ENCODE measurements at regions not wholly inside any gene's neighbourhood (a gene's known extent, or its start where the extent isn't known, plus 50 kb on each side); places are given as distances from the start of the nearest gene placed in this dataset.

GRCh38 chr3:66910266-66911055 lies 87.6 kb upstream of the KBTBD8 start:
- no peak overlapping the region for H3K4me3 ChIP-seq
- TF ChIP-seq CTCF (IDR thresholded peaks at IDR 0.05) (no peak), EZH2 (IDR thresholded peaks at IDR 0.05) (no peak), EZH2phosphoT487 (IDR thresholded peaks at IDR 0.05) (no peak)
- Mint-ChIP-seq H3K27ac (no peak overlapping the region), H3K9me3 (peaks cover 31% of the 10 kb centered on the region), H3K36me3 (peaks cover 2% of the 10 kb centered on the region), H3K27me3 (ENCODE audit: insufficient read depth, low read depth) (no peaks in the 10 kb centered on the region), H3K4me1 (peaks cover 8% of the 10 kb centered on the region), H3K4me3 (no peak overlapping the region)
- H3F3A ChIP-seq (ENCODE audit: low read depth), result no peaks in the 10 kb centered on the region
- H3K27me3 ChIP-seq, result no peaks in the 10 kb centered on the region
- no peaks in the 10 kb centered on the region for H4K20me1 ChIP-seq (ENCODE audit: low read depth)
- H3K4me1 ChIP-seq, result no peaks in the 10 kb centered on the region
- H3K4me2 ChIP-seq, result no peak overlapping the region
- H3K9me3 ChIP-seq (ENCODE audit: low read depth), result peaks cover 6% of the 10 kb centered on the region
- H3K27ac ChIP-seq, result no peak overlapping the region
- DNase-seq (ENCODE audit: low spot score), result no peak
- H3K36me3 ChIP-seq, result peaks cover 4% of the 10 kb centered on the region
- H2AFZ ChIP-seq (replicated peaks), result no peak overlapping the region
- no peaks in the 10 kb centered on the region for H3K79me2 ChIP-seq (ENCODE audit: low read depth)
- H3K9ac ChIP-seq, result no peak overlapping the region

GRCh38 chr3:66912306-66912705 lies 85.8 kb upstream of the KBTBD8 start:
- no peak overlapping the region for H3K4me3 ChIP-seq
- Mint-ChIP-seq H3K36me3 (peaks cover 2% of the 10 kb centered on the region), H3K9me3 (peaks cover 36% of the 10 kb centered on the region)

GRCh38 chr3:66922058-66922457 lies 76.0 kb upstream of the KBTBD8 start:
- Mint-ChIP-seq H3K9me3 (peaks cover 4% of the 10 kb centered on the region), H3K27ac (no peak overlapping the region), H3K27me3 (ENCODE audit: insufficient read depth, low read depth) (no peaks in the 10 kb centered on the region), H3K36me3 (no peaks in the 10 kb centered on the region), H3K4me1 (peaks cover 6% of the 10 kb centered on the region), H3K4me3 (no peak overlapping the region)
- H4K20me1 ChIP-seq (ENCODE audit: low read depth), result no peaks in the 10 kb centered on the region
- H3K36me3 ChIP-seq, result no peaks in the 10 kb centered on the region
- H3K4me1 ChIP-seq, result peaks cover 12% of the 10 kb centered on the region
- no peaks in the 10 kb centered on the region for H3K9me3 ChIP-seq (ENCODE audit: low read depth)
- no peaks in the 10 kb centered on the region for H3K27me3 ChIP-seq
- no peaks in the 10 kb centered on the region for H3K79me2 ChIP-seq (ENCODE audit: low read depth)
- no peak overlapping the region for H2AFZ ChIP-seq (replicated peaks)
- no peak overlapping the region for H3K4me3 ChIP-seq
- no peak for DNase-seq (ENCODE audit: low spot score)
- TF ChIP-seq EZH2phosphoT487 (IDR thresholded peaks at IDR 0.05) (no peak), EZH2 (IDR thresholded peaks at IDR 0.05) (no peak), CTCF (IDR thresholded peaks at IDR 0.05) (no peak)
- H3K27ac ChIP-seq, result no peak overlapping the region
- H3F3A ChIP-seq (ENCODE audit: low read depth), result no peaks in the 10 kb centered on the region
- H3K9ac ChIP-seq, result no peak overlapping the region
- H3K4me2 ChIP-seq, result no peak overlapping the region

More at GRCh38 chr3:66912306-66912705, 85.8 kb upstream of the KBTBD8 start:
- no peaks in the 10 kb centered on the region for H3K27me3 ChIP-seq
- H3K36me3 ChIP-seq, result peaks cover 4% of the 10 kb centered on the region
- H3K9me3 ChIP-seq (ENCODE audit: low read depth), result peaks cover 6% of the 10 kb centered on the region
- no peak overlapping the region for H2AFZ ChIP-seq (replicated peaks)
- no peak overlapping the region for H3K9ac ChIP-seq
- H3K4me1 ChIP-seq, result no peaks in the 10 kb centered on the region
- no peaks in the 10 kb centered on the region for H3K79me2 ChIP-seq (ENCODE audit: low read depth)
- DNase-seq (ENCODE audit: low spot score), result no peak
- H3K4me3 Mint-ChIP-seq, result no peak overlapping the region
- no peak overlapping the region for H3K27ac ChIP-seq
- H3K4me1 Mint-ChIP-seq, result peaks cover 8% of the 10 kb centered on the region
- TF ChIP-seq EZH2phosphoT487 (IDR thresholded peaks at IDR 0.05) (no peak), CTCF (IDR thresholded peaks at IDR 0.05) (no peak), EZH2 (IDR thresholded peaks at IDR 0.05) (no peak)
- H3F3A ChIP-seq (ENCODE audit: low read depth), result no peaks in the 10 kb centered on the region
- no peaks in the 10 kb centered on the region for H4K20me1 ChIP-seq (ENCODE audit: low read depth)
- H3K27ac Mint-ChIP-seq, result no peak overlapping the region
- no peak overlapping the region for H3K4me2 ChIP-seq
- H3K27me3 Mint-ChIP-seq (ENCODE audit: insufficient read depth, low read depth), result no peaks in the 10 kb centered on the region

All from neural progenitor cell (in vitro differentiated cells).